GM21526 (cell line): ENCODE measurements at regions not wholly inside any gene's neighbourhood (a gene's known extent, or its start where the extent isn't known, plus 50 kb on each side); places are given as distances from the start of the nearest gene placed in this dataset.
"Not testable (repeated sequence)": the region's sequence is repeated elsewhere in the genome, so short reads cannot be mapped to it uniquely, and the experiment has no call there.

Experiments
- ATAC-seq: cut with Tn5 transposase; IDR thresholded peaks from one replicate; pipeline ENCODE4 v1.9.1; 2021; ENCODE audit warnings: moderate library complexity; ENCODE audit not compliant: unreplicated experiment, low FRiP score

- no peak for ATAC-seq
Observed at GRCh38 chr22:49392247-49392646, 435.4 kb downstream of the BRD1 start.

- ATAC-seq: no peak
Observed at GRCh38 chr22:49391436-49391835, 436.2 kb downstream of the BRD1 start.

GRCh38 chr22:49390954-49391353, 436.7 kb downstream of the BRD1 start:
- no peak for ATAC-seq

- not testable (repeated sequence) for ATAC-seq
Observed at GRCh38 chr22:49383909-49384308, 443.8 kb downstream of the BRD1 start.

- ATAC-seq: no peak
Observed at GRCh38 chr22:49382451-49382735, 445.3 kb downstream of the BRD1 start.

- no peak for ATAC-seq
Observed at GRCh38 chr22:49381595-49382450, 445.9 kb downstream of the BRD1 start.

- no peak for ATAC-seq
Observed at GRCh38 chr22:49380828-49381114, 446.9 kb downstream of the BRD1 start.

GRCh38 chr22:49380095-49380827, 447.4 kb downstream of the BRD1 start:
- no peak for ATAC-seq

- no peak for ATAC-seq
Observed at GRCh38 chr22:49377306-49377705, 450.4 kb downstream of the BRD1 start.

- ATAC-seq: no peak
Observed at GRCh38 chr22:49373801-49374226, 453.9 kb downstream of the BRD1 start.

- ATAC-seq: no peak
Observed at GRCh38 chr22:49373289-49373666, 454.4 kb downstream of the BRD1 start.

GRCh38 chr22:49372530-49373288, 455.0 kb downstream of the BRD1 start:
- ATAC-seq: no peak

- ATAC-seq: no peak
Observed at GRCh38 chr22:49372111-49372529, 455.6 kb downstream of the BRD1 start.

GRCh38 chr22:49371325-49372110, 456.2 kb downstream of the BRD1 start:
- no peak for ATAC-seq

GRCh38 chr22:49370627-49371301, 456.9 kb downstream of the BRD1 start:
- ATAC-seq: no peak

- ATAC-seq: no peak
Observed at GRCh38 chr22:49369726-49370626, 457.7 kb downstream of the BRD1 start.

- no peak for ATAC-seq
Observed at GRCh38 chr22:49368976-49369725, 458.5 kb downstream of the BRD1 start.

GRCh38 chr22:49368221-49368975, 459.3 kb downstream of the BRD1 start:
- no peak for ATAC-seq
